PC-9 (cell line): ENCODE measurements at regions not wholly inside any gene's neighbourhood (a gene's known extent, or its start where the extent isn't known, plus 50 kb on each side); places are given as distances from the start of the nearest gene placed in this dataset.
"Not testable (repeated sequence)": the region's sequence is repeated elsewhere in the genome, so short reads cannot be mapped to it uniquely, and the experiment has no call there.

Experiments used
- BruUV-seq: library from RNA; stranded (reverse); fragments of 400-500 nt; replicated peaks from 2 replicates; lab custom pipeline; 2021; lab: Mats Ljungman, UMichigan
- CTCF ChIA-PET: fragments of 300-600 bp; sonication (Branson Sonifier 250); formaldehyde crosslinking; loops from one replicate; lab custom pipeline; 2022; ENCODE audit warnings: antibody characterized with exemption; lab: Charles Lee
- POLR2A ChIA-PET: fragments of 300-600 bp; sonication (Branson Sonifier 250); formaldehyde crosslinking; loops from one replicate; lab custom pipeline; 2022; ENCODE audit warnings: antibody characterized with exemption; ENCODE audit not compliant: unreplicated experiment; lab: Charles Lee
- DNase-seq, 2 experiments: peaks; one replicate each; pipeline versions ENCODE4 v3.0.0 to v3.0.0-alpha.2; 2015 to 2022; ENCODE audit warnings: mixed read lengths in 1 of 2
- H2AFZ ChIP-seq: fragments of 200-600 bp; sonication (generic); 2 replicates; pipeline ENCODE4 v1.8.1; 2017; ENCODE audit warnings: antibody characterized with exemption
- H3F3A ChIP-seq: fragments of 200-600 bp; sonication (generic); 2 replicates; pipeline ENCODE4 v1.8.1; 2017; ENCODE audit warnings: antibody characterized with exemption, mild to moderate bottlenecking, low read depth; ENCODE audit not compliant: insufficient read depth
- H3K27ac ChIP-seq: fragments of 200-600 bp; sonication (generic); 2 replicates; pipeline ENCODE4 v1.6.1; 2016; ENCODE audit warnings: mixed run types
- H3K27me3 ChIP-seq: fragments of 200-600 bp; sonication (generic); 2 replicates; pipeline ENCODE4 v1.6.1; 2016; ENCODE audit warnings: low read depth, mixed run types; ENCODE audit not compliant: insufficient read depth
- H3K36me3 ChIP-seq: fragments of 200-600 bp; sonication (generic); 2 replicates; pipeline ENCODE4 v1.6.1; 2016; ENCODE audit warnings: low read depth, mixed run types
- H3K4me1 ChIP-seq: fragments of 200-600 bp; sonication (generic); replicated peaks from 2 replicates; pipeline ENCODE4 v1.6.1; 2016; ENCODE audit warnings: mixed run types; ENCODE audit not compliant: insufficient read depth
- H3K4me2 ChIP-seq: fragments of 200-600 bp; sonication (generic); 2 replicates; pipeline ENCODE4 v1.6.1; 2017; ENCODE audit warnings: mixed run types
- H3K4me3 ChIP-seq: fragments of 200-600 bp; sonication (generic); 2 replicates; pipeline ENCODE4 v1.6.1; 2016; ENCODE audit warnings: mixed run types
- H3K79me2 ChIP-seq: fragments of 200-600 bp; sonication (generic); 2 replicates; pipeline ENCODE4 v1.6.1; 2017; ENCODE audit warnings: low read depth, mixed run types
- H3K9me2 ChIP-seq: fragments of 200-600 bp; sonication (generic); 2 replicates; pipeline ENCODE4 v1.8.1; 2017; ENCODE audit warnings: mild to moderate bottlenecking; ENCODE audit not compliant: insufficient read depth
- H3K9me3 ChIP-seq: fragments of 200-600 bp; sonication (generic); 2 replicates; pipeline ENCODE4 v1.8.1; 2016; ENCODE audit warnings: low read depth; ENCODE audit not compliant: insufficient read depth
- H4K20me1 ChIP-seq: fragments of 200-600 bp; sonication (generic); 2 replicates; pipeline ENCODE4 v1.8.1; 2017; ENCODE audit not compliant: insufficient read depth
- CTCF ChIP-seq: fragments of 200-600 bp; sonication (generic); conservative IDR thresholded peaks from 2 replicates; pipeline ENCODE4 v1.6.1; 2017; ENCODE audit warnings: mixed run types, antibody characterized with exemption, mild to moderate bottlenecking, moderate library complexity
- EZH2 ChIP-seq: fragments of 200-600 bp; sonication (generic); IDR thresholded peaks from 2 replicates; pipeline ENCODE4 v1.8.0; 2017; ENCODE audit warnings: antibody characterized with exemption, low read depth
- intact Hi-C: fragments of 100-400 bp; cut with micrococcal nuclease; formaldehyde crosslinking; loops from one replicate; pipeline ENCODE4 v1.10.0; 2022; ENCODE audit not compliant: unreplicated experiment

- no peaks in the 10 kb centered on the region for H3K4me1 ChIP-seq
- no peak for TF ChIP-seq CTCF
- TF ChIP-seq EZH2: no peak
- no peaks in the 10 kb centered on the region for H3K79me2 ChIP-seq
- no peak overlapping the region for H3K4me3 ChIP-seq
- no peaks in the 10 kb centered on the region for H3K9me3 ChIP-seq
- no peaks in the 10 kb centered on the region for H3F3A ChIP-seq
- no peak overlapping the region for H2AFZ ChIP-seq
- no peak overlapping the region for H3K4me2 ChIP-seq
- no peak overlapping the region for H3K27ac ChIP-seq
- DNase-seq: no peak
- POLR2A ChIA-PET: no interaction called here
- CTCF ChIA-PET: no interaction called here
- H4K20me1 ChIP-seq: no peaks in the 10 kb centered on the region
- no peaks in the 10 kb centered on the region for H3K27me3 ChIP-seq
- H3K9me2 ChIP-seq: no peaks in the 10 kb centered on the region
- intact Hi-C loops: no loop called here
- no peaks in the 10 kb centered on the region for H3K36me3 ChIP-seq
- no TSS peak for BruUV-seq
Measured at GRCh38 chr4:155062948-155063347, 145.5 kb upstream of the NPY2R start.

GRCh38 chr4:155064934-155065333 lies 143.5 kb upstream of the NPY2R start:
- H3K4me2 ChIP-seq, H3K36me3 ChIP-seq, H2AFZ ChIP-seq, H3K27ac ChIP-seq, DNase-seq, H3K4me1 ChIP-seq, intact Hi-C loops, H3F3A ChIP-seq, H3K9me2 ChIP-seq, H3K79me2 ChIP-seq, BruUV-seq, CTCF ChIA-PET, H3K9me3 ChIP-seq, POLR2A ChIA-PET, H3K4me3 ChIP-seq, H4K20me1 ChIP-seq, H3K27me3 ChIP-seq: not testable (repeated sequence)

- CTCF ChIA-PET: no interaction called here
Measured at GRCh38 chr4:155066871-155067270, 141.6 kb upstream of the NPY2R start.

More at GRCh38 chr4:155066871-155067270, 141.6 kb upstream of the NPY2R start:
- no TSS peak for BruUV-seq
- H2AFZ ChIP-seq: no peak overlapping the region
- no peak overlapping the region for H3K27ac ChIP-seq
- POLR2A ChIA-PET: no interaction called here
- no peaks in the 10 kb centered on the region for H3K79me2 ChIP-seq
- DNase-seq: no peak
- no peaks in the 10 kb centered on the region for H3K36me3 ChIP-seq
- no peaks in the 10 kb centered on the region for H4K20me1 ChIP-seq
- no peak overlapping the region for H3K4me3 ChIP-seq
- TF ChIP-seq EZH2 (no peak), CTCF (no peak)
- no peaks in the 10 kb centered on the region for H3F3A ChIP-seq
- intact Hi-C loops: no loop called here
- H3K4me1 ChIP-seq: no peaks in the 10 kb centered on the region
- no peak overlapping the region for H3K4me2 ChIP-seq
- no peaks in the 10 kb centered on the region for H3K9me2 ChIP-seq
- H3K27me3 ChIP-seq: no peaks in the 10 kb centered on the region
- H3K9me3 ChIP-seq: no peaks in the 10 kb centered on the region
